GM19035 (cell line): ENCODE measurements at regions not wholly inside any gene's neighbourhood (a gene's known extent, or its start where the extent isn't known, plus 50 kb on each side); places are given as distances from the start of the nearest gene placed in this dataset.
"Not testable (repeated sequence)": the region's sequence is repeated elsewhere in the genome, so short reads cannot be mapped to it uniquely, and the experiment has no call there.

Experiments
- ATAC-seq: cut with Tn5 transposase; IDR thresholded peaks from one replicate; pipeline ENCODE4 v1.9.1; 2021; ENCODE audit not compliant: unreplicated experiment

DNA sequence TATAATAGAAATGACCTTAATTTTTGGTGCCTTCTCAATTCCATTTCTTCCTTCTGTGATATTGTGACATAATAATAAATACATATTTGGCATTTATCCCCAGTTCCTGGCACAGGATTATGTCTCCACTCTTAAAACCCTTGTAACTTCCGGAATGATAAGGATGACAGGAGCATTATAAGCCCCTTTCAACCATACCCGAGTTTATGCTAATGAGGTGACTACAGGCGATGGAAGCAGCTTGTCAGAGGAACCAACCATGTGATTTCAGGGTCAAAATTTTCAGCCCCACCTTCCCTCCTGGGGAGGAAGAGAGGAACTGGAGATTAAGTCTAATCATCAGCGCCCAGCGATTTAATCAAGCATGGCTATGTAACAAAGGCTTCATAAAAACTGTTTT lies 528.5 kb upstream of the CRIM1 start:
- ATAC-seq = no peak

DNA sequence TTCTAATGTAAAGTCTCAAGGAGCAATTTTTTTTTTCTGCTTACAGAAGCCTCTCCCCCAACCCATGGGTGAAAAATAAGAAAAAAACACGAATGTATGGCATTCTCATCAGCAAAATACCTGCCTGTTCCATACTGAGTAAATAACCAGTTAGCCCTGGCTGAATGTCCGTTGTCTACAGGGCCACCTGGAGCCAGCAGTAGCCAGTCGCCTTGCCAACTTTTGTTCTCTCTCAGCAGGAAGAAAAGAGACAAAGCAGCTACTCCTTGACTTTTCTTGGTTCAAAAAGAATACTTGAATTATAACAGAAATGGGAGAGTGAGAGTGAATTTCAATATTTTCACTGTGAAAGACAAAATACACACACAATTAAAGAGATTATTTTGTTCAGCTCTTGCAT lies 532.9 kb upstream of the CRIM1 start:
- ATAC-seq = no peak

DNA sequence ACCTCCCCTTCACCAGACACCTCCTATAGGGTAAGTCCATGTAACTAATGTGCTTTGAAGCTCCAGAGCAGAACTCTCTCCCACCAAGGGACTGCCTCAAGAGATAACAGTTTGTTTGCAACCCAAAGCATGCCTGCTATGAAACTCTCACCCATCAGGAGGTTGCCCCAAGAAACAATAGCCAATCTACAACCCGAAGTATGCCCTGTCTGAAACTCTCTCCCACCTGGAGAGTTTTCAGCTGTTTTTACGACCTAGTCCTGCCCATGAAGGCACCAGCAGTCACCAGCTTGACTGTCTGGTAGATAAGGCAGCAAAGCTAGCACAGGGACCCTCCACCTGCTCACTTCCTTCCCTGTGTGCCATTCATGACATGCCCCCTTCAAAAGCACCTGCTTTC lies 533.9 kb upstream of the CRIM1 start:
- no peak for ATAC-seq

DNA sequence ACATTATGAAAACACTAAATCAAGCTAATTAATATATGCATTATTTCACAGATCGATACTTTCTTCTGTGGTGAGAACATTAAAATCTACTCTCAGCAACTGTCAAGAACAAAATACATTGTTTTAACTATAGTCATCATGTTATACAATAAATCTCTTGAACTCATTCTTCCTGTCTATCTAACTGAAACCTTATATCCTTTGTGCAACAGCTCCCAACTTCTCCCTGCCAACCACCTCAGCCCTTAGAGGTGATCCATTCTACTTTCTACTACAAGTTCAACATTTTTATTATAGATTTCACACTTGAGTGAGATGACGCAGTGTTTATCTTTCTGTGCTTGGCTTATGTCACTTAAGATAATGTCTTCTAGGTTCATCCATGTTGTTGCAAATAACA lies 535.2 kb upstream of the CRIM1 start:
- no peak for ATAC-seq

DNA sequence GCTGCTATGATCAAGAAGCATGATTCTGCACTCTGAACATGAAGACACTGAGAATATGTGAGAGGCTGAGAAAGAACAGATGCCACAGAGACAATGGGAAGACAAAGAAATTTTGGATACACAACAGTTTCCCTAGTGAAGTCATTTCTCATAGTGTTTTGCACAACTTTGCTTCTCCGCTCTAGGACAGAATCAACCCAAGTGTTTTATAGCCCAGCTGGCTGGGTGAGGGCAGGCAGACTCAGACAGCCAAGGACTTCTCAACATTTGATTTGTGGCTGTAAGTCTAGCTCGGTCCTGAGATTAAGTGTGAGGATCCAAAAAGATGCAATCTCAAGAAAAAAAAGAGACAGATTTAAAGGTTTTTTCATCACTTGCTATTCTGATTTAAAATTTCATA lies 536.5 kb upstream of the CRIM1 start:
- ATAC-seq = no peak

DNA sequence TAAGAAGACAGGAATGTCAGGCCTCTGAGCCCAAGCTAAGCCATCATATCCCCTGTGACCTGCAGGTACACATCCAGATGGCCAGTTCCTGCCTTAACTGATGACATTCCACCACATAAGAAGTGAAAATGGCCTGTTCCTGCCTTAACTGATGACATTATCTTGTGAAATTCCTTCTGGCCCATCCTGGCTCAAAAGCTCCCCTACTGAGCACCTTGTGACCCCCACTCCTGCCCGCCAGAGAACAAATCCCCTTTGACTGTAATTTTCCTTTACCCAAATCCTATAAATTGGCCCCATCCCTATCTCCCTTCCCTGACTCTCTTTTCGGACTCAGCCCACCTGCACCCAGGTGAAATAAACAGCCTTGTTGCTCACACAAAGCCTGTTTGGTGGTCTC lies 537.2 kb upstream of the CRIM1 start:
- not testable (repeated sequence) for ATAC-seq

DNA sequence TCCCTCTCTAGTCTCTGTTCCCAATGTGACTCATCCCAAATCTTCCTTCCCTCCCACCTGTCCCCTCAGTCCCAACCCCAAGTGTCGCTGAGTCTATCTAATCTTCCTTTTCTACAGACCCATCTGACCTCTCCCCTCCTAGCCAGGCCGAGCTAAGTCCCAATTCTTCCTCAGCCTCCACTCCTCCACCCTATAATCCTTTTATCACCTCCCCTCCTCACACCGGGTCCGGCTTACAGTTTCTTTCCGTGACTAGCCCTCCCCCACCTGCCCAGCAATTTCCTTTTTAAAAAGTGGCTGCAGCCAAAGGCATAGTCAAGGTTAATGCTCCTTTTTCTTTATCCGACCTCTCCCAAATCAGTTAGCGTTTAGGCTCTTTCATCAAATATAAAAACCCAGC lies 541.0 kb upstream of the CRIM1 start:
- not testable (repeated sequence) for ATAC-seq

DNA sequence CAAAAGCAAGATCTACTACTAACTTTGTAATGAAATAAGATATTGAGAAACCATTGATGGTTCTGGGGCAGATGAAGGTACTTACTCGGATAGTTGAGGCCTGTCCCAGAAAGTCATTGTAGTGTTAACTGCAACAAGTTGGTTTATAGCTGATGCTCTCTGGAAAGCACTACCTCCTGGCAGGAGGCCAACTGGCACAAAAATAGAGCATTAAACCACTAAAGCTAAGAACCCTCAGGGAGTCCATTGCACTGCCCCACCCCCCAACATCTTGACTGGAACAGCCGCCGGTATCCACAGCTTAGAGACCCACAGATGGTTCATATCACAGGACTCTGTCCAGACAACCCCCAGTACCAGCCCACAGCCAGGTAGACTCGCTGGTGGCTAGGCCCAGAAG lies 552.5 kb upstream of the CRIM1 start:
- no peak for ATAC-seq

DNA sequence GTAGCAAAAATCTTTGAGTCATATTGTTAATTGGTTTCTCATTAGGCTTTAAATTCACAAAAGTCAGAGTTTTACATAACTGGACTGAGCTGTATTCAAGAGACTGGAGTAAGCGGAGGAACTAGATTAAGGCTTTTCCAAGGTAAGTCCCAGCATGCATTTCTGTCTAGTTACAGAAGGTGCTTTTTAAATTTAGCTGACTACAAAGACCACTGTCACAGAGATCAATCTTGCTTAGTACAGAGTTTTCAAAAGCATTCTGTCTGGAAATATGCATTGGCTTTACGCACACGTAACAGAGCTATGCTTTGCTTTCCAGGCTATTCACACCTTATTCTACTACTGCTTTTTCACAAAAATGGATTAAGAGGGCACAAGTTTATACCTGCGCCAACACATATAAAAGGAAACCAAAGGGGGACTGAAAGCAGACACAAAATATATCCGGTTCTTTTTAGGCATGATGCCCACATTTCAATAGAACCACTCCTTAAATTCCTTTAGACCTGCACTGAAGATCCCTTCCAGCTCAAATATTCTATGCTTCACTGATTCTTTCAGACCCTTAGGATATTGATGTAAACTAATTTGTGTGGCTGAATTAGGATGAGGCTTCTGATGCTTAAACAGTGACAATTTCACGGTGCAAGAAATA lies 560.7 kb upstream of the CRIM1 start:
- no peak for ATAC-seq

DNA sequence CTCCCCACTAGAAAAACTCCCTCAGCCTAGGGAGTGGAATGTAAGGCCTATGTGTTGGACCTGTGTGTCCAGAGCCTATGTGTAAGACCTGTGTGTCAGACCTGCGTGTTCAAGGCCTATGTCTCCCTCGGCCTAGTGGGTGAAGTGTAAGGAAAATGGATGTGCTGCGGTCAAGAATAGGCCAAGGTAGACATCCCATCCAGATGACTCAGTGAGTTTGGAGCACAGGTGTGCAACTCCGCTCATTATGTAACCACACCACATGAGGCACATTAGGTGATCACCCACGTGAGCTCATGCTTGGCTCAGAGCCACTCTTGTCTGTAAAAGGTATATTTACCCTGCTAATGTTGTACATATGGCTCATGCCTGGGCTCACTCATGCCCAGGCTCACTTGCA lies 565.3 kb upstream of the CRIM1 start:
- no peak for ATAC-seq

DNA sequence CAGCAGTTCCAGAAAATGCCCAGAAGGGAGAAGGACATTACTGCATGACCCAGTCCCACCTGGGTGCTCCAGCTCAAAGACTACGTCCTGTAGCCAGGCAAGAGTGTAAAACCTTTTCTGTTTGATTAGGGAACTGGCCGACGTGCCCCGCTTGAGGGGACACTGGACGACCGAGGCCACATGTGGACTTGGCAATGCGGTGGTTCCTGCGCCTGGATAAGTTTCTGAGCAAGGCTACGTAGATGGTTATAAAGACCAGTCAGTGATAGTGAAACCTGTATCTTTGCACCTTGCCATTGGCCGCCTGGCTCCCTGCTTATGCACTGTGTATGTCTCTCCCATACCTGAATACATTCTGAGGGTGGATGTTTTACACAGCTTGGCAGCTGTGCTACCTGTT lies 567.0 kb upstream of the CRIM1 start:
- ATAC-seq = no peak

DNA sequence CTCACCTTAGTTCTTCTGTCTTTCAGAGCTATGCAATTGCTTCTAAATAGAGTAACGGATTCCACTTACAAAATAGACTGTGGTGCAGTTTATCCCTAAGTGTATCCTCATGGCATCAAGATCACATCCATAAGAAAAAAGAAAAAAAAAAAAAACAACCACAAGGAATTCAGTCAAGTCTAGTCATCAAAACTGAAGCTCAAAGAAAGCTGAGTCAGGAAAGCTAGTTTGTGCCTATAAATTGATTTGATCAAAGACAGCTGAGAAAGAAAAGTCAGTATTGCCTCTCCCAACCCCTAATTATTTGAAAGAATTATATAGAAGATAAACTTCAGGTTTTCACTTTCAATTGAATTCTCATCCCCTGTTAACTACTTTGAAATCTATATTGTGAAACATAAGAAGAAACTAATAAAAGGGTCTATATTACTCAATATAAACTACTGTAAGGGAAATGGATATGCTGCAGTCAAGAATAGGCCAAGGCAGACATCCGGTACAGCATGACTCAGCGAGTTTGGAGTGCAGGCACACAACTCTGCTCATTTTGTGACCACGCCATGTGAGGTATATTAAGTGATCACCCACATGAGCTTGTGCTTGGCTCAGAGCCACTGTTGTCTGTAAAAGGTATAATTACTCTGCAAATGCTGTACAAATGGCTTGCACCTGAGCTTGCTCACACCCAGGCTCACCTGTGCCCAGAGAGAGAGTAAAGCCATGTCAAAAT lies 568.1 kb upstream of the CRIM1 start:
- ATAC-seq = no peak

DNA sequence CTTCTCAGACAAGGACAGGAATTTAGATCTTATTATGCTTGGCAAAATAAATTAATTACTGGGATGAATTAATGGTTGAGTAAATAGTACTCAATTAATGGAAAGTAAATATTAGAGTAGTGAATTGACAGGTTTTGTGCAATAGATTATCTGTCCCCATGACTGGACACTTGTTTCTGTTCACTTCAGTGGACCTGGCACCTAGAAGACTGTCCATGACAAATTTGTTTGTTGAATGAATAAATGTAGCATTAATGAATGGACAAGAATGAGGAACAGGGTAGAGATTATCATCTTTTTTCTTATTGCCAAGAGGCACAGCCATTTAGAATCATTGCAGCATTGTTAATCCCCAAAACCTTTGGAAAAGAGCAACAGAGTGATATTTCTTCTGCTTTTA lies 570.0 kb upstream of the CRIM1 start:
- no peak for ATAC-seq

DNA sequence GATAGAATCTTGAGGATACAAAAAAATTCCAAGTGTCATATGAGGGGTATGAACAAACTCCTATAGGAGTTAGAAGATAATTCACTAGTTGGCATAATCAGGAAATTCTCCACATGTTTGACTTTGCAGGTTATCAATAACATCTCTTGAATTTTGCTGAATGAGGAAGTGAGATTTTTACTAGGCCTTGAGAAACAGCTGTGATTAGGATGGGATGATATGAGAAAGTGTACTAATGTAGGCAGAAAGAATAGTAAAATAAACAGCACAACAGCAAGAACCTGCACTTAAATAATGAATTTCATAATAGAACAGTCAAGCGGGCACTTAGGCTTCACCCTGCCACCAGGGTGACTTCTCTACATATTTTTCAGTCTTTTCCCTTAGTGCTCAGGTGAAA lies 570.8 kb upstream of the CRIM1 start:
- ATAC-seq = no peak

DNA sequence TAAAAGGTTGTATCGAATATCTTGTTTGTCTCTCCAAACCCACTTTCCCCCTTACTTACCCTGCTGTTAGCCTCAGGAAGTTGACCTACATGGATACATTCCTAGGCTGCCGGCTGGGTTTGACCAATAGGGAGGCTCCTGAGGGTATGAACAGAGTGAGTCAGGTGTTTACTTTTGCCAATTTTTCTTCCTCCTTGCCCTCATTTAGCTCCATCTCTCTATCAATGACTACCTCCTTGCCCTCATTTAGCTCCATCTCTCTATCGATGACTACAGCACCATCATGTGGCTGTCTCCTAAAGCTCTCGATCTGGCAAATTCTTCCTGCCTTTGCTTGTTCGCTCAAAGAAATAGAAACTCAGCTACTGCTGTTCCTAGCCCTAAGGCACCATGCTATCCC lies 571.9 kb upstream of the CRIM1 start:
- ATAC-seq = no peak

DNA sequence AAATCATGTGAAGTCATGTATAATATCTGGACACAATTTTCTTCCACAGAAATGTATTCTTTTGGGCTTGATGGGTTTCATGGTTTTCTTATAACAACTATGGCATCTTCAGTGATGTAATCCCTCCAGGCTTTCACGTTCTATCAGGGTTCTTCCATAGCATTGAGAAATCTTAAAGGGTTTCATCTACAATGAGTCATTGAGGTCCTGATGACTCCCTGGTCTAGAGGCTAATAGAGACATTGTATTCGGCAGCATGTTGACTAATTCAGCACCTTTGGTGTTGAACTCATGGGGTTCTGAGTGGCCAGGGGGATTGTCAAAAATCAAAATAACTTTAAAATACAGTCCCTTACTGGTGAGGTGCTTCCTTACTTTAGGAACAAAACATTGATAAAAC lies 614.0 kb upstream of the CRIM1 start:
- no peak for ATAC-seq

DNA sequence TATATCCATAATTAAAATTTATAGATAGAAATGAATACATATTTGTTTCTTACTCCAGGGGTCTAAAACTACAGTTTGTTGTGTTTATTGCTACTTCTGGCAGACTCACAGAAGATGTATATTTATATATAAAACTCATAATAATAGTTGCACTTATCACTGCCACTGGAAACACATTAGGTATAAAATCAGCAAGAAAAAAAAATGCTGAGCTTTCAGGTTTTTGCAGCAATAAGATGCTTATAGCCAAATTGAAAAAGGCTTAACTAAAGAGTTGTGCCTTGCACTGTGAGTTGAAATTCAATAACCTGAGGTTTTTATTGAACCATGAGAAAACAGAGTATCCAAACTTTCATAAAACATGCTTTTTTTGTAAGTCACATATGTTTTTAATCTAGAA lies 623.9 kb upstream of the CRIM1 start:
- ATAC-seq = no peak

DNA sequence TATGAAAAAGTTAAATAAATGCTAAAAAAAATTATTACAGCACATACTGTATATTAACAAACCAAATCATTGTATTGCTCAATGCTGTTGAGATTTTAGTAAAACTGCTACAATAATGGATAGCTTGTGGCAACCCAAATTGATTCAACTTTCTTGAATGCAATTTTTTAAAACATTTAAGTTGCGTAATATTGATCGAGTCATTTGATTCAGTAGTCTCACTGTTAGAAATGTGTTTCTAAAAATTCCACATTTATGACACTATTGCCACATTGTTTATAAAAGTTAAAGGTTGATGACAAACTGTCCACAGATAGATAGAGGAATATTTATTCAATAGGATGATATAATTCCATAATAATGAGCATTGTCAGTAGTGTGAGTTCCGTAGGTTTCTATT lies 640.7 kb upstream of the CRIM1 start:
- no peak for ATAC-seq

DNA sequence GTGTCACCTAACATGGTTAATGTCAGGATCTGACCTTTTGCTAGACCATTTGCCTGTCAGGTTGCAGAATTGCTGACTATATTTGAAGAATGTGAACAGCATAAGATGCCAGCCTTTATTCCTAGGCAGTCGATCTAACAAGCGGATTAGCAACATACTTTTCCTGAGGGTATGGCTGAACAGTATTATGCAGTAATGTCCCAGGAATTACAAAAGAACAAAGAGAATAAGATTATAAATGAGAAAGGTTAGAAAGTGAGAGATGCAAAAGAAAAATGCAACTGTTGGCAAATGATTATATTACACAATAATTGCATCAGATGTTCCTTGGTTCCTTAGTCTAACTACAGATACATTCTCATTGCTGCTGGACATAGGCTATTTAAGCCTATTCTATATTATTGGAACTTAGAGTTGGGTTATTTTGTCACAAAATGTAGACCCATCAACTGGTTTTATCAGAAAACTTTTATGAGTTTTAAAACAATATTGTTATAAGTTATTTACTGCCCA lies 647.1 kb upstream of the CRIM1 start:
- ATAC-seq = no peak

DNA sequence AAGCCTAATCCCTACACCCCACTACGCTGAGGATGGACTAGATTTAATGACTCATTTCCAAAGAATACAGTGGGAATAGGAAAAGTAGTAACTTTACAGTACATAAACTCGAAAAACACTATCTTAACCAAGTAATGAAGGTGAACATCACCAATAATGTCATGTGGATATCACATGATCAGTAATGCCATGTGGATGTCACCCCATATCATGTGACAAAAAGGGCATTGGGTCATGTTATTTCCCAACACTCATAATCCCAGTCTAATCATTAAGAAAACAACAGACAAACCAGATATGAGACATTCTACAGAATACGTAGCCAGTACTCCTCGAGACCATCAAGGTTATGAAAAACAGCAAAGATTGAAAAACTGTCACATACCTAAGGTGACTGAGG lies 667.3 kb upstream of the CRIM1 start:
- ATAC-seq = no peak

DNA sequence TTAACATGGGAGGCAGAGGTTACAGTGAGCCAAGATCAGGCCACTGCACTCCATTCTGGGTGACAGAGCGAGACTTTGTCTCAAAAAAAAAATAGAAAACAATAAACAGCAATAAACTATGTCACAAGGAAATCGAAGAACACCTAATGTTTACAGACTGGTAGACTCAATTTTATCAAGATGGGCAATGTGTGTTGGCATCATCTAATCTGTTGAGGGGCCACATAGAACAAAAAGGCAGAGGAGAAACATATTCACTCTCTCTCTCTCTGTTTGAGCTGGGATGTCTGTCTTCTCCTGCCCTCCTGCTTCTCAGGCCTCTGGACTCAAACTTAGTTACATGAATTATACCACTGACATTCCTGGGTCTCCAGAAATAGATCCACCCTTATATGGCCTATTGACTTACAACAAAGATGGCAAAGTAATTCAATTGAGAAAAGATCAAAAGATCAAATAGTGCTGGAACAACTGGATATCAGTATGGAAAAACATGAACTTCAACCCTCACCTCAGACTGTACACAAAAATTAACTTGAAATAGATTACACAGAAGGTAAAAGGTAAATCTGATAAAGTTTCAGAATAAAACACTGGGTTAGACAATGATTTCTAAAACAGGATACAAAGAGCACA lies 703.8 kb upstream of the CRIM1 start:
- ATAC-seq = no peak

DNA sequence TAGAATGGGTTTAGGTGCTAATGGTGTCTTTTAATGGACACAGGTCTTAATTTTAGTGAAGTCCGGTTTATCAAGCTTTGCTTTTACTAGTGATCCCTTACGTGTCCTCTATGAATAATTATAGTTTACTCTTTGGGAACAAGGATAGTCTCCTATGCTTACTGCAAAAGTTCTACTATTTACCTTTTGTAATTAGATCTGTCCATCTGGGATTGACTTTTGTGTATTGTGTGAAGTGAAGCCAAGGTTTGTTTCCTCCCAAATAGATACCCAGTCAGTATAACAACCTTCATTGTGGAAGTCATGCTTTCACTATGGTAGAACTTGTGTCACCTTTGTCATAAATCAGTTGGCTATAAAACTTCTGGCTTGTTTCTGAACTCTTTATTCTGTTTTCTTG lies 740.9 kb upstream of the CRIM1 start:
- ATAC-seq = no peak
